ENCODE measurements at regions not wholly inside any gene's neighbourhood (a gene's known extent, or its start where the extent isn't known, plus 50 kb on each side); places are given as distances from the start of the nearest gene placed in this dataset.
"Not testable (repeated sequence)": the region's sequence is repeated elsewhere in the genome, so short reads cannot be mapped to it uniquely, and the experiment has no call there.

GRCh38 chr2:234172066-234172465, 121.6 kb downstream of the SPP2 start:
- no peak for FAIRE-seq
- Histone ChIP-seq H3K4me1 (no peaks in the 10 kb centered on the region), H3K27ac (no peak overlapping the region), H3K27me3 (no peaks in the 10 kb centered on the region), H3K36me3 (no peaks in the 10 kb centered on the region), H3K9me3 (no peaks in the 10 kb centered on the region), H3K4me3 (no peak overlapping the region)
- ATAC-seq, result no peak
- TF ChIP-seq CTCF (IDR thresholded peaks at IDR 0.05), result no peak
- intact Hi-C loops (cut with DNase I), result no loop called here
- WGBS, 2 donors, result 80 to 89% methylated on average over 10 of the region's 10 CpGs
- no peak for DNase-seq

- 79 to 93% methylated on average over 12 to 14 of the region's 14 CpGs for WGBS, 2 donors
- no peak for ATAC-seq
- Histone ChIP-seq H3K27me3 (no peaks in the 10 kb centered on the region), H3K4me1 (no peaks in the 10 kb centered on the region), H3K36me3 (no peaks in the 10 kb centered on the region), H3K9me3 (no peaks in the 10 kb centered on the region), H3K4me3 (no peak overlapping the region), H3K27ac (no peak overlapping the region)
- no peak for FAIRE-seq
- no peak for TF ChIP-seq CTCF (IDR thresholded peaks at IDR 0.05)
- intact Hi-C loops (cut with DNase I), result no loop called here
- DNase-seq, result peak in 1 of 6 donors; percentile 44
These were observed 121.2 kb downstream of the SPP2 start for GRCh38 chr2:234171666-234172065.

GRCh38 chr2:234169674-234170073, 119.2 kb downstream of the SPP2 start:
- no peak for TF ChIP-seq CTCF (IDR thresholded peaks at IDR 0.05)
- no peaks in the 10 kb centered on the region for H3K36me3 ChIP-seq
- no peak overlapping the region for H3K27ac ChIP-seq
- H3K27me3 ChIP-seq, result no peaks in the 10 kb centered on the region
- 84 to 100% methylated on average over 1 of the region's 1 CpG for WGBS, 2 donors
- intact Hi-C loops (cut with DNase I), result no loop called here
- no peak for FAIRE-seq
- H3K4me1 ChIP-seq, result no peaks in the 10 kb centered on the region
- no peaks in the 10 kb centered on the region for H3K9me3 ChIP-seq
- no peak overlapping the region for H3K4me3 ChIP-seq
- no peak for ATAC-seq
- DNase-seq, result no peak

- H3K4me1 ChIP-seq; H3K4me3 ChIP-seq; intact Hi-C loops (cut with DNase I); DNase-seq; H3K27ac ChIP-seq; H3K27me3 ChIP-seq; H3K9me3 ChIP-seq; H3K36me3 ChIP-seq; FAIRE-seq: not testable (repeated sequence)
- 41 to 54% methylated on average over 8 of the region's 8 CpGs for WGBS, 2 donors
- ATAC-seq, result peak in 1 of 4 donors; percentile 72
These were observed 118.4 kb downstream of the SPP2 start for GRCh38 chr2:234168605-234169570.

GRCh38 chr2:234166531-234166930, 116.0 kb downstream of the SPP2 start:
- ATAC-seq (no peak), DNase-seq (no peak), FAIRE-seq (no peak)
- 87 to 88% methylated on average over 3 of the region's 3 CpGs for WGBS, 2 donors
- H3K36me3 ChIP-seq, result no peaks in the 10 kb centered on the region
- no peak for TF ChIP-seq CTCF (IDR thresholded peaks at IDR 0.05)
- no peak overlapping the region for H3K4me3 ChIP-seq
- H3K4me1 ChIP-seq, result no peaks in the 10 kb centered on the region
- intact Hi-C loops (cut with DNase I), result no loop called here
- H3K27me3 ChIP-seq, result no peaks in the 10 kb centered on the region
- no peak overlapping the region for H3K27ac ChIP-seq
- no peaks in the 10 kb centered on the region for H3K9me3 ChIP-seq
